Limb (tissue), 2 donors: ENCODE measurements at regions not wholly inside any gene's neighbourhood (a gene's known extent, or its start where the extent isn't known, plus 50 kb on each side); places are given as distances from the start of the nearest gene placed in this dataset.
A peak's percentile ranks its signal among the peaks of the same experiment; 100 is the strongest.

Experiments used
- DNase-seq, 2 donors: peaks; one replicate each; pipeline ENCODE4 v3.0.0-alpha.2; 2016; ENCODE audit errors: extremely low spot score in 2 of 2

GRCh38 chr1:232212253-232212652, 417.7 kb downstream of the SIPA1L2 start:
- no peak for DNase-seq

GRCh38 chr1:232211149-232211548, 418.8 kb downstream of the SIPA1L2 start:
- DNase-seq = no peak

- DNase-seq = no peak
These were observed 420.6 kb downstream of the SIPA1L2 start for GRCh38 chr1:232209357-232209756.

GRCh38 chr1:232207073-232207866, 422.7 kb downstream of the SIPA1L2 start:
- DNase-seq = peak in 1 of 2 donors; percentile 7

GRCh38 chr1:232204269-232204668, 425.7 kb downstream of the SIPA1L2 start:
- DNase-seq = no peak

GRCh38 chr1:232201024-232201423, 428.9 kb downstream of the SIPA1L2 start:
- DNase-seq = no peak

GRCh38 chr1:232196042-232196441, 433.9 kb downstream of the SIPA1L2 start:
- DNase-seq = no peak

GRCh38 chr1:232194424-232194823, 435.5 kb downstream of the SIPA1L2 start:
- DNase-seq = no peak

- DNase-seq = no peak
These were observed 436.5 kb downstream of the SIPA1L2 start for GRCh38 chr1:232193451-232193783.

GRCh38 chr1:232192781-232193450, 437.0 kb downstream of the SIPA1L2 start:
- DNase-seq = no peak

- no peak for DNase-seq
These were observed 438.4 kb downstream of the SIPA1L2 start for GRCh38 chr1:232191560-232191959.

- DNase-seq = no peak
These were observed 441.6 kb downstream of the SIPA1L2 start for GRCh38 chr1:232188318-232188717.

GRCh38 chr1:232186931-232187330, 443.0 kb downstream of the SIPA1L2 start:
- no peak for DNase-seq

GRCh38 chr1:232184561-232185530, 445.1 kb downstream of the SIPA1L2 start:
- DNase-seq = no peak

GRCh38 chr1:232183802-232184201, 446.1 kb downstream of the SIPA1L2 start:
- no peak for DNase-seq

- DNase-seq = no peak
These were observed 446.6 kb downstream of the SIPA1L2 start for GRCh38 chr1:232183266-232183800.

- DNase-seq = no peak
These were observed 447.7 kb downstream of the SIPA1L2 start for GRCh38 chr1:232182236-232182635.

GRCh38 chr1:232180779-232181136, 449.2 kb downstream of the SIPA1L2 start:
- DNase-seq = no peak

GRCh38 chr1:232179896-232180778, 449.8 kb downstream of the SIPA1L2 start:
- no peak for DNase-seq

GRCh38 chr1:232178191-232178590, 451.7 kb downstream of the SIPA1L2 start:
- no peak for DNase-seq

- DNase-seq = no peak
These were observed 452.5 kb downstream of the SIPA1L2 start for GRCh38 chr1:232177438-232177837.
